Cardiac muscle cell (in vitro differentiated cells and primary cell): ENCODE measurements at regions not wholly inside any gene's neighbourhood (a gene's known extent, or its start where the extent isn't known, plus 50 kb on each side); places are given as distances from the start of the nearest gene placed in this dataset.

Experiments
- DNase-seq, 2 donors: peaks; one replicate each; pipeline versions ENCODE4 v3.0.0 to v3.0.0-alpha.2; 2010 to 2017; ENCODE audit warnings: low read depth in 1 of 2, low spot score in 1 of 2
- H3K27ac ChIP-seq: fragments of 200-600 bp; sonication (generic); 2 replicates; pipeline ENCODE4 v1.5.1; 2016
- H3K27me3 ChIP-seq: fragments of 200-600 bp; sonication (generic); 2 replicates; pipeline ENCODE4 v1.6.0; 2016; ENCODE audit warnings: control low read depth
- H3K36me3 ChIP-seq: fragments of 200-600 bp; sonication (generic); 2 replicates; pipeline ENCODE4 v1.5.1; 2016; ENCODE audit warnings: control low read depth
- H3K4me1 ChIP-seq: fragments of 200-600 bp; sonication (generic); 2 replicates; pipeline ENCODE4 v1.8.1; 2017; ENCODE audit warnings: low read depth, mild to moderate bottlenecking, mixed run types
- H3K4me3 ChIP-seq: fragments of 200-600 bp; sonication (generic); 2 replicates; pipeline ENCODE4 v1.5.1; 2016; ENCODE audit warnings: mild to moderate bottlenecking
- H3K9me3 ChIP-seq: fragments of 200-600 bp; sonication (generic); 2 replicates; pipeline ENCODE4 v1.5.1; 2017; ENCODE audit warnings: low read depth, mild to moderate bottlenecking, control low read depth
- CTCF ChIP-seq: IDR thresholded peaks from 2 replicates; pipeline ENCODE4 v1.5.1; 2012; ENCODE audit warnings: low read depth, mild to moderate bottlenecking, low read length

GRCh38 chr11:97996762-97997161, 1024.0 kb upstream of the CNTN5 start:
- no peaks in the 10 kb centered on the region for H3K9me3 ChIP-seq
- H3K4me1 ChIP-seq: no peaks in the 10 kb centered on the region
- no peak overlapping the region for H3K27ac ChIP-seq
- H3K4me3 ChIP-seq: no peak overlapping the region
- no peaks in the 10 kb centered on the region for H3K36me3 ChIP-seq
- H3K27me3 ChIP-seq: no peaks in the 10 kb centered on the region
- no peak for TF ChIP-seq CTCF
- DNase-seq: no peak

GRCh38 chr11:98003606-98004371, 1017.0 kb upstream of the CNTN5 start:
- Histone ChIP-seq H3K27me3 (no peaks in the 10 kb centered on the region), H3K4me1 (no peaks in the 10 kb centered on the region), H3K27ac (no peak overlapping the region), H3K4me3 (no peak overlapping the region), H3K36me3 (no peaks in the 10 kb centered on the region), H3K9me3 (no peaks in the 10 kb centered on the region)
- DNase-seq: peak in 1 of 2 donors; percentile 3
- no peak for TF ChIP-seq CTCF

DNA sequence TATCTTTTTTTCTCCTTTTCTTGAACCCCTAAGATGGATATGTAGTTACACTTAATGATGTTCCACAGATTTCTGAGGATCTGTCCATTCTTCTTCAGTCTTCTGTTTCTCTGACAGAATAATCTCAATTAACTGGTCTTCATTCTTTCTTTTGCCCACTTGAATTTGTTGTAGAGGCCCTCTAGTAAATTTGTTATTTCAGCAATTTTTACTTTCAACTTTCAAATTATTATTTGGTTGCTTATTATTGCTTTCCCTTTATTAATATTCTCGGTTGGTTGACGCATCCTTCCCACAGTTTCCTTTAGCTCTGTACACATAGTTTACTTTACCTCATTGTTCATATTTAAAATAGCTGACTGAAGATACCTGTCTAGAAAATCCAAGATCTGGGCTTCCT, 1013.7 kb upstream of the CNTN5 start:
- DNase-seq: no peak
- no peak for TF ChIP-seq CTCF
- Histone ChIP-seq H3K27ac (no peak overlapping the region), H3K9me3 (no peaks in the 10 kb centered on the region), H3K4me1 (no peaks in the 10 kb centered on the region), H3K36me3 (no peaks in the 10 kb centered on the region), H3K4me3 (no peak overlapping the region), H3K27me3 (no peaks in the 10 kb centered on the region)

GRCh38 chr11:98027652-98028051, 993.1 kb upstream of the CNTN5 start:
- Histone ChIP-seq H3K27me3 (no peaks in the 10 kb centered on the region), H3K9me3 (no peaks in the 10 kb centered on the region), H3K4me3 (no peak overlapping the region), H3K36me3 (no peaks in the 10 kb centered on the region), H3K4me1 (peaks cover 8% of the 10 kb centered on the region), H3K27ac (peak overlapping the region; percentile 17)
- DNase-seq: no peak
- no peak for TF ChIP-seq CTCF

GRCh38 chr11:98029832-98030231, 990.9 kb upstream of the CNTN5 start:
- no peak for TF ChIP-seq CTCF

More at GRCh38 chr11:98029832-98030231, 990.9 kb upstream of the CNTN5 start:
- Histone ChIP-seq H3K27ac (no peak overlapping the region), H3K36me3 (no peaks in the 10 kb centered on the region), H3K9me3 (no peaks in the 10 kb centered on the region), H3K4me1 (peaks cover 8% of the 10 kb centered on the region), H3K4me3 (no peak overlapping the region), H3K27me3 (no peaks in the 10 kb centered on the region)
- no peak for DNase-seq
